Fibroblast of skin of left biceps (primary cell): ENCODE measurements at regions not wholly inside any gene's neighbourhood (a gene's known extent, or its start where the extent isn't known, plus 50 kb on each side); places are given as distances from the start of the nearest gene placed in this dataset.

ENCODE experiments used
- DNase-seq, 2 experiments: peaks; one replicate each; pipeline ENCODE4 v3.0.0-alpha.2; 2013; ENCODE audit warnings: low read depth in 2 of 2

GRCh38 chr4:129167640-129168260 is 71.8 kb downstream of the C4orf33 start:
- DNase-seq = no peak

- DNase-seq = no peak
These were observed 76.2 kb downstream of the C4orf33 start for GRCh38 chr4:129172181-129172580.

GRCh38 chr4:129176864-129177263 is 80.9 kb downstream of the C4orf33 start:
- no peak for DNase-seq

- no peak for DNase-seq
These were observed 83.3 kb downstream of the C4orf33 start for GRCh38 chr4:129179276-129179675.

GRCh38 chr4:129189630-129190029 is 93.7 kb downstream of the C4orf33 start:
- no peak for DNase-seq

GRCh38 chr4:129193357-129194100 is 97.6 kb downstream of the C4orf33 start:
- no peak for DNase-seq

GRCh38 chr4:129208481-129208880 is 112.5 kb downstream of the C4orf33 start:
- DNase-seq = no peak

GRCh38 chr4:129213692-129214091 is 117.7 kb downstream of the C4orf33 start:
- no peak for DNase-seq

- DNase-seq = no peak
These were observed 122.4 kb downstream of the C4orf33 start for GRCh38 chr4:129218360-129218759.

- DNase-seq = peak; percentile 10 to 31
These were observed 122.9 kb downstream of the C4orf33 start for GRCh38 chr4:129218897-129219296.

- DNase-seq = no peak
These were observed 124.3 kb downstream of the C4orf33 start for GRCh38 chr4:129220254-129220653.

- DNase-seq = no peak
These were observed 128.0 kb downstream of the C4orf33 start for GRCh38 chr4:129223945-129224344.

- DNase-seq = no peak
These were observed 134.9 kb downstream of the C4orf33 start for GRCh38 chr4:129230846-129231245.

- DNase-seq = no peak
These were observed 136.1 kb downstream of the C4orf33 start for GRCh38 chr4:129231945-129232588.

- no peak for DNase-seq
These were observed 136.8 kb downstream of the C4orf33 start for GRCh38 chr4:129232589-129233337.

- no peak for DNase-seq
These were observed 137.7 kb downstream of the C4orf33 start for GRCh38 chr4:129233691-129234090.

- no peak for DNase-seq
These were observed 140.4 kb downstream of the C4orf33 start for GRCh38 chr4:129236351-129236750.

GRCh38 chr4:129239088-129239487 is 143.1 kb downstream of the C4orf33 start:
- no peak for DNase-seq

GRCh38 chr4:129240816-129241215 is 144.9 kb downstream of the C4orf33 start:
- DNase-seq = peak; percentile 41 to 54

- DNase-seq = no peak
These were observed 150.2 kb downstream of the C4orf33 start for GRCh38 chr4:129246145-129246544.

GRCh38 chr4:129246910-129247461 is 151.0 kb downstream of the C4orf33 start:
- no peak for DNase-seq

- no peak for DNase-seq
These were observed 152.7 kb downstream of the C4orf33 start for GRCh38 chr4:129248621-129249020.
